HEK293T (cell line): ENCODE measurements at regions not wholly inside any gene's neighbourhood (a gene's known extent, or its start where the extent isn't known, plus 50 kb on each side); places are given as distances from the start of the nearest gene placed in this dataset.

Source experiments
- CTCF ChIA-PET: fragments of 350-600 bp; formaldehyde crosslinking; extraction: SDS; loops from one replicate; lab custom pipeline; 2021; ENCODE audit warnings: antibody characterized with exemption, inconsistent platforms; lab: Yijun Ruan, JAX
- POLR2A ChIA-PET: fragments of 350-600 bp; formaldehyde crosslinking; extraction: SDS; loops from one replicate; lab custom pipeline; 2020; ENCODE audit warnings: antibody characterized with exemption, inconsistent platforms; lab: Yijun Ruan, JAX
- DNase-seq: peaks from one replicate; pipeline ENCODE4 v3.0.0; 2012; ENCODE audit warnings: mixed read lengths; ENCODE audit errors: extremely low spot score
- ARNT ChIP-seq: fragments of 450-650 bp; IDR thresholded peaks from 2 replicates; pipeline ENCODE4 v1.6.1; 2017; ENCODE audit warnings: mild to moderate bottlenecking
- BHLHE40 ChIP-seq: fragments of 450-650 bp; IDR thresholded peaks from 2 replicates; pipeline ENCODE4 v1.6.1; 2016; ENCODE audit warnings: mild to moderate bottlenecking, moderate library complexity, borderline replicate concordance
- CTBP1 ChIP-seq: fragments of 450-650 bp; IDR thresholded peaks from 2 replicates; pipeline ENCODE4 v1.6.1; 2016; ENCODE audit warnings: borderline replicate concordance
- ELF4 ChIP-seq: fragments of 450-650 bp; IDR thresholded peaks from 2 replicates; pipeline ENCODE4 v1.6.1; 2017; ENCODE audit warnings: antibody characterized with exemption
- FOXA1 ChIP-seq: fragments of 450-650 bp; IDR thresholded peaks from 2 replicates; pipeline ENCODE4 v1.6.1; 2016; ENCODE audit warnings: mild to moderate bottlenecking
- FOXK2 ChIP-seq: fragments of 450-650 bp; IDR thresholded peaks from 2 replicates; pipeline ENCODE4 v1.6.1; 2016; ENCODE audit warnings: mild to moderate bottlenecking
- FOXM1 ChIP-seq: fragments of 450-650 bp; IDR thresholded peaks from 2 replicates; pipeline ENCODE4 v1.6.1; 2017; ENCODE audit warnings: mild to moderate bottlenecking, borderline replicate concordance
- HDGF ChIP-seq: fragments of 450-650 bp; IDR thresholded peaks from 2 replicates; pipeline ENCODE4 v1.6.1; 2017; ENCODE audit warnings: antibody characterized with exemption, borderline replicate concordance
- L3MBTL2 ChIP-seq: fragments of 450-650 bp; conservative IDR thresholded peaks from 2 replicates; pipeline ENCODE4 v1.6.1; 2016; ENCODE audit warnings: mild to moderate bottlenecking
- LEF1 ChIP-seq: fragments of 450-650 bp; IDR thresholded peaks from 2 replicates; pipeline ENCODE4 v1.6.1; 2017; ENCODE audit warnings: mild to moderate bottlenecking, borderline replicate concordance
- NFRKB ChIP-seq: fragments of 450-650 bp; IDR thresholded peaks from 2 replicates; pipeline ENCODE4 v1.6.1; 2016; ENCODE audit warnings: mild to moderate bottlenecking, moderate library complexity
- SP1 ChIP-seq: fragments of 450-650 bp; IDR thresholded peaks from 2 replicates; pipeline ENCODE4 v1.6.1; 2017
- SUZ12 ChIP-seq: fragments of 450-650 bp; IDR thresholded peaks from 2 replicates; pipeline ENCODE4 v1.6.1; 2016; ENCODE audit warnings: mild to moderate bottlenecking
- TARDBP ChIP-seq: fragments of 450-650 bp; IDR thresholded peaks from 2 replicates; pipeline ENCODE4 v1.6.1; 2016
- ZNF384 ChIP-seq: fragments of 450-650 bp; IDR thresholded peaks from 2 replicates; pipeline ENCODE4 v1.6.1; 2016
- TF ChIP-seq, protein P1 (sequence below): fragments of 450-650 bp; IDR thresholded peaks from 2 replicates; pipeline ENCODE4 v1.6.1; 2016

- ChIA-PET CTCF (interaction anchor here (0.6 to 2.5 kb wide), 5 partner anchors 11 to 1261 kb away, joined by 4 to 16 read pairs (median 10); no protein-coding TSS in a partner anchor), POLR2A (interaction anchor here (1.1 kb wide), 1 partner anchor 842 kb away, joined by 3 read pairs; no protein-coding TSS in a partner anchor)
- no peak for DNase-seq
- TF ChIP-seq ZNF384 (peak; percentile 29; the same call in 1 of the 2 replicates), CTBP1 (no peak)
These were observed 218.3 kb upstream of the EDNRB start for GRCh38 chr13:78136966-78137365.

GRCh38 chr13:78133511-78133910 lies 214.9 kb upstream of the EDNRB start:
- no peak for DNase-seq
- ChIA-PET CTCF (interaction anchor here (0.7 kb wide), 1 partner anchor 487 kb away, joined by 3 read pairs; no protein-coding TSS in a partner anchor), POLR2A (no interaction called here)
- TF ChIP-seq FOXM1 = no peak
- no peak for TF ChIP-seq SP1
- no peak for TF ChIP-seq HDGF
- no peak for TF ChIP-seq BHLHE40
- no peak for TF ChIP-seq ZNF384

DNA sequence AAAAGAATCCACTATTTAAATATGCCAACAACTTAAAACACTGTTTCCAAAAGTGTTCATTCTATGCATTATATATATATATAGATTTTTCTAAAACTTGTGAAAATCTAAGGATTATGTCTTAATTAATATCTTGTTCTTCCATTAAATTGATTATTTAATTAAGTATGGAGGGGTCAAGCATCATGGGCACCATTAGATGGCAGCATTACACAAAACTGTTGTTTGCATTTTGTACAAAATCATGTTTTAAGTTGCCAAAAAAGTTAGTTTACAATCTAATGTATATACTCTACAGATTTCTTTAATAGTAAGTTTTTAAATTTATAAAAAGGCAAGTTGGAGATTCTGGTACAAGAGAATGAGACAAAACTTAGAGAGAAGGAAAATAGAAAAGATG lies 213.2 kb upstream of the EDNRB start:
- no peak for DNase-seq
- POLR2A ChIA-PET = no interaction called here

GRCh38 chr13:78131346-78131745 lies 212.7 kb upstream of the EDNRB start:
- POLR2A ChIA-PET = interaction anchor here (0.5 kb wide), 1 partner anchor 401 kb away, joined by 3 read pairs; no protein-coding TSS in a partner anchor
- CTCF ChIA-PET = interaction anchor here (1.8 to 2.8 kb wide), 2 partner anchors 10 to 110 kb away, joined by 9 to 15 read pairs; no protein-coding TSS in a partner anchor
- TF ChIP-seq L3MBTL2 = no peak
- TF ChIP-seq TARDBP = no peak
- no peak for TF ChIP-seq SP1
- TF ChIP-seq, protein P1, sequence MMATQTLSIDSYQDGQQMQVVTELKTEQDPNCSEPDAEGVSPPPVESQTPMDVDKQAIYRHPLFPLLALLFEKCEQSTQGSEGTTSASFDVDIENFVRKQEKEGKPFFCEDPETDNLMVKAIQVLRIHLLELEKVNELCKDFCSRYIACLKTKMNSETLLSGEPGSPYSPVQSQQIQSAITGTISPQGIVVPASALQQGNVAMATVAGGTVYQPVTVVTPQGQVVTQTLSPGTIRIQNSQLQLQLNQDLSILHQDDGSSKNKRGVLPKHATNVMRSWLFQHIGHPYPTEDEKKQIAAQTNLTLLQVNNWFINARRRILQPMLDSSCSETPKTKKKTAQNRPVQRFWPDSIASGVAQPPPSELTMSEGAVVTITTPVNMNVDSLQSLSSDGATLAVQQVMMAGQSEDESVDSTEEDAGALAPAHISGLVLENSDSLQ = no peak
- TF ChIP-seq ELF4 = no peak
- TF ChIP-seq HDGF = no peak
- TF ChIP-seq SUZ12 = no peak
- TF ChIP-seq CTBP1 = no peak
- no peak for TF ChIP-seq ZNF384
- TF ChIP-seq FOXK2 = no peak
- TF ChIP-seq NFRKB = no peak
- TF ChIP-seq ARNT = no peak
- no peak for TF ChIP-seq FOXA1
- no peak for DNase-seq

More for the DNA sequence above, 213.2 kb upstream of the EDNRB start:
- CTCF ChIA-PET = interaction anchor here (0.7 to 2.8 kb wide), 3 partner anchors 11 to 1091 kb away, joined by 3 to 15 read pairs (median 9); no protein-coding TSS in a partner anchor
- no peak for TF ChIP-seq FOXK2
- TF ChIP-seq, protein P1 = no peak
- no peak for TF ChIP-seq ELF4
- TF ChIP-seq SUZ12 = no peak
- no peak for TF ChIP-seq TARDBP
- TF ChIP-seq BHLHE40 = no peak
- TF ChIP-seq ZNF384 = no peak
- no peak for TF ChIP-seq FOXA1
- no peak for TF ChIP-seq ARNT
- TF ChIP-seq NFRKB = no peak
- TF ChIP-seq FOXM1 = no peak
- TF ChIP-seq SP1 = no peak
- no peak for TF ChIP-seq LEF1
- no peak for TF ChIP-seq HDGF
- TF ChIP-seq CTBP1 = no peak
- TF ChIP-seq L3MBTL2 = no peak

- no peak; the same call in 1 of the 2 replicates for TF ChIP-seq CTBP1
- TF ChIP-seq TARDBP = no peak
- TF ChIP-seq SUZ12 = no peak
- TF ChIP-seq SP1 = no peak
- TF ChIP-seq NFRKB = no peak
- no peak for TF ChIP-seq LEF1
- no peak for TF ChIP-seq FOXK2
- TF ChIP-seq ZNF384 = no peak
- TF ChIP-seq HDGF = no peak
- peak; percentile 89 for TF ChIP-seq ARNT
- no peak for TF ChIP-seq ELF4
- TF ChIP-seq, protein P1 = peak; percentile 71
- no peak for TF ChIP-seq BHLHE40
- TF ChIP-seq FOXA1 = no peak
- no peak for TF ChIP-seq FOXM1
- no peak for TF ChIP-seq L3MBTL2
- DNase-seq = peak; percentile 43
- ChIA-PET CTCF (interaction anchor here (2.8 kb wide), 1 partner anchor 9 kb away, joined by 15 read pairs; no protein-coding TSS in a partner anchor), POLR2A (no interaction called here)
These were observed 211.2 kb upstream of the EDNRB start for GRCh38 chr13:78129823-78130222.

GRCh38 chr13:78129359-78129758 lies 210.7 kb upstream of the EDNRB start:
- TF ChIP-seq FOXA1 = no peak
- TF ChIP-seq FOXM1 = peak; percentile 50; the same call in 1 of the 2 replicates
- no peak for TF ChIP-seq BHLHE40
- TF ChIP-seq, protein P1 = peak; percentile 88
- no peak for TF ChIP-seq SUZ12
- 0 out of 2 replicates have a peak, but pooled peaks have one; percentile 11 for TF ChIP-seq CTBP1
- CTCF ChIA-PET = interaction anchor here (2.8 kb wide), 1 partner anchor 8 kb away, joined by 15 read pairs; no protein-coding TSS in a partner anchor

More at GRCh38 chr13:78129359-78129758, 210.7 kb upstream of the EDNRB start:
- POLR2A ChIA-PET = no interaction called here
- DNase-seq = peak; percentile 22
